ENCODE measurements at regions not wholly inside any gene's neighbourhood (a gene's known extent, or its start where the extent isn't known, plus 50 kb on each side); places are given as distances from the start of the nearest gene placed in this dataset.

DNA sequence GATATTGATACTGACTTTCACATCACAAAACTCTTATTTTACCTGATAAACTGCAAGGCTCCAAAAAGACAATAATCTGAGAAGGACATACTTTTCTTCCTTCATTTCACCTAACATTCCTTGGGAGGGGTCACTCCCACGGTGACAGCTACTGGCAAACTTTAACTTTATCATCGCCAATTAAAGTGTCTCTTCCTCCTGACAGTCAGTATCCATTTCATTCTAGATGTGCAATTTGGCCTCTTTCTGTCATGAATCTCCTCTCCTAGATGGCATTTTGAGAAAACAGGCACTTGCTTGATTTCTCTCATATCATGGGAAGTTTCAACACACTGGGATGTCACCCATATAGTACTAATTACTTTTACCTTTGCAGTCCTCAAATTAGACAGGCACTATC is 413.5 kb upstream of the CCNG1 start:
- TF ChIP-seq, protein P1, sequence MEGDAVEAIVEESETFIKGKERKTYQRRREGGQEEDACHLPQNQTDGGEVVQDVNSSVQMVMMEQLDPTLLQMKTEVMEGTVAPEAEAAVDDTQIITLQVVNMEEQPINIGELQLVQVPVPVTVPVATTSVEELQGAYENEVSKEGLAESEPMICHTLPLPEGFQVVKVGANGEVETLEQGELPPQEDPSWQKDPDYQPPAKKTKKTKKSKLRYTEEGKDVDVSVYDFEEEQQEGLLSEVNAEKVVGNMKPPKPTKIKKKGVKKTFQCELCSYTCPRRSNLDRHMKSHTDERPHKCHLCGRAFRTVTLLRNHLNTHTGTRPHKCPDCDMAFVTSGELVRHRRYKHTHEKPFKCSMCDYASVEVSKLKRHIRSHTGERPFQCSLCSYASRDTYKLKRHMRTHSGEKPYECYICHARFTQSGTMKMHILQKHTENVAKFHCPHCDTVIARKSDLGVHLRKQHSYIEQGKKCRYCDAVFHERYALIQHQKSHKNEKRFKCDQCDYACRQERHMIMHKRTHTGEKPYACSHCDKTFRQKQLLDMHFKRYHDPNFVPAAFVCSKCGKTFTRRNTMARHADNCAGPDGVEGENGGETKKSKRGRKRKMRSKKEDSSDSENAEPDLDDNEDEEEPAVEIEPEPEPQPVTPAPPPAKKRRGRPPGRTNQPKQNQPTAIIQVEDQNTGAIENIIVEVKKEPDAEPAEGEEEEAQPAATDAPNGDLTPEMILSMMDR (IDR thresholded peaks at IDR 0.05; ENCODE audit: unreplicated experiment): no peak
- intact Hi-C loops (cut with micrococcal nuclease): no loop called here
- no peak overlapping the region for H3K4me3 Mint-ChIP-seq (ENCODE audit: unreplicated experiment)
- no TSS peak for BruUV-seq (replicated peaks)
- ChIA-PET CTCF (interaction anchor here (0.6 kb wide), 1 partner anchor 15 kb away, joined by 4 read pairs; no protein-coding TSS in a partner anchor), POLR2A (no interaction called here)
- H3K27ac Mint-ChIP-seq (ENCODE audit: low read depth, unreplicated experiment): no peak overlapping the region
- no peak for DNase-seq (ENCODE audit: unreplicated experiment)
- H3K36me3 Mint-ChIP-seq (ENCODE audit: insufficient read depth, unreplicated experiment): no peaks in the 10 kb centered on the region
- H3K4me1 Mint-ChIP-seq (ENCODE audit: insufficient read depth, unreplicated experiment): no peaks in the 10 kb centered on the region
- peaks cover 16% of the 10 kb centered on the region for H3K27me3 Mint-ChIP-seq (ENCODE audit: insufficient read depth, unreplicated experiment)
- H3K9me3 Mint-ChIP-seq (ENCODE audit: unreplicated experiment): no peaks in the 10 kb centered on the region

DNA sequence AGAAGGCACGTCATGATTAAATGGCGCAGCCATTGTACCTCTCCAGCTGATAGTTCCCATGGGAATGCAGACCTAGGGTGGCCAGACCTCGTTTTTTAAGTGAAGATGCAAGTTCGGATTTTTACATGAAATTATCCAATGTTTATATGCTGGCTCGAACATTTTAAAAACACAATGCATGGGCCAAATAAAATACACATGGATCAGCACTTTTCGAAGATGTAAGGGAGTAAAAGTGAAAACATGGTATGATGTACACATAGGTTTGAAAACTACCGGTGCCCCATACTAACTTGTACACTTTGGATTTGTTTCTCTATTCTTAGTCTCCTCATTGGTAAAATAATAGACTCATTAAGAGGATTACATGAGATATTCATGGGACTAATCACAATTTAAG is 412.5 kb upstream of the CCNG1 start:
- ChIA-PET CTCF (no interaction called here), POLR2A (no interaction called here)
- DNase-seq (ENCODE audit: unreplicated experiment): no peak
- Mint-ChIP-seq H3K4me3 (ENCODE audit: unreplicated experiment) (no peak overlapping the region), H3K27me3 (ENCODE audit: insufficient read depth, unreplicated experiment) (peaks cover 16% of the 10 kb centered on the region), H3K4me1 (ENCODE audit: insufficient read depth, unreplicated experiment) (no peaks in the 10 kb centered on the region), H3K36me3 (ENCODE audit: insufficient read depth, unreplicated experiment) (no peaks in the 10 kb centered on the region), H3K27ac (ENCODE audit: low read depth, unreplicated experiment) (no peak overlapping the region), H3K9me3 (ENCODE audit: unreplicated experiment) (no peaks in the 10 kb centered on the region)
- TF ChIP-seq, protein P1 (IDR thresholded peaks at IDR 0.05; ENCODE audit: unreplicated experiment): no peak
- intact Hi-C loops (cut with micrococcal nuclease): no loop called here
- no TSS peak for BruUV-seq (replicated peaks)

DNA sequence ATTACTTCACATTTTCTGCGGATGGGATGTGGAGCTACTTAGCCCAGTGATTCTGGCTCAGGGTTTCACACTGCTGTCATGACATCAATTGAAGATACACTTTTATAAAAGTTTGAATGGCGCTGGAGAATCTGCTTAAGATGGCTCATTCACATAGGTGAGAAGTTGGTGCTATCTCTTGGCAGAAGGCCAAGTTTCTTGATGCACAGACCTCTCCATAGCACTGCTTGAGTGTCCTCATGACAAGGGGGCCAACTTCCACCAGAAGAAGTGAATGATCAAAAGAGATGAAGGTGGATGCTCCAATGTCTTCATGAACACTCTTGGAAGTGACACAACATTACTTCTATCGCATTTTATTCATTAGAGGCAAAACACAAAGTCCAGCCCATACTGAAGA is 403.7 kb upstream of the CCNG1 start:
- CTCF ChIA-PET: interaction anchor here (0.5 kb wide), 1 partner anchor 711 kb away, joined by 3 read pairs; no protein-coding TSS in a partner anchor
- H3K4me1 Mint-ChIP-seq (ENCODE audit: insufficient read depth, unreplicated experiment): no peaks in the 10 kb centered on the region
- no peak for DNase-seq (ENCODE audit: unreplicated experiment)
- H3K9me3 Mint-ChIP-seq (ENCODE audit: unreplicated experiment): no peaks in the 10 kb centered on the region
- intact Hi-C loops (cut with micrococcal nuclease): no loop called here
- H3K4me3 Mint-ChIP-seq (ENCODE audit: unreplicated experiment): no peak overlapping the region
- no peaks in the 10 kb centered on the region for H3K36me3 Mint-ChIP-seq (ENCODE audit: insufficient read depth, unreplicated experiment)
- TF ChIP-seq, protein P1 (IDR thresholded peaks at IDR 0.05; ENCODE audit: unreplicated experiment): no peak
- POLR2A ChIA-PET: no interaction called here
- H3K27ac Mint-ChIP-seq (ENCODE audit: low read depth, unreplicated experiment): no peak overlapping the region
- BruUV-seq (replicated peaks): no TSS peak
- H3K27me3 Mint-ChIP-seq (ENCODE audit: insufficient read depth, unreplicated experiment): no peaks in the 10 kb centered on the region

DNA sequence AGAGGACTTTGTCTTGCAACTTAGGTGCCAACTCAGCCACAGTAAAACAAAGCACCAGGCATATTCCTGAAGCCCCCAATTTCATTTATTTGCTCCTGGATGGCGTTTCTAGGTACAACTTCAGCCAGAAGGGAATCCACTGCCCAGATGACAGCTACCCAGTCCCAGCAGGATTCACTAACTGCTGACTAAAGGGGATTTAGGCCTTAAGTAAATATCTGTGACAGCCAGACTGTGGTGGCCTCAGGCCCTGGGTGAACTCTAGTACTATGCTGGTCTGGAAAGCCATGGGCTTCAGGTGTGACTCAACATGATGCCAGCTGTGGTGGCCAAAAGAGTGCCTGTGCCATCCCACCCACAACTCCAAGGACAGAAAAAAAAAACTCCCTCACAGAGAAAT is 396.1 kb upstream of the CCNG1 start:
- ChIA-PET CTCF (interaction anchor here (0.6 kb wide), 1 partner anchor 228 kb away, joined by 3 read pairs; no protein-coding TSS in a partner anchor), POLR2A (no interaction called here)
- TF ChIP-seq, protein P1 (IDR thresholded peaks at IDR 0.05; ENCODE audit: unreplicated experiment): no peak
- Mint-ChIP-seq H3K4me1 (ENCODE audit: insufficient read depth, unreplicated experiment) (no peaks in the 10 kb centered on the region), H3K36me3 (ENCODE audit: insufficient read depth, unreplicated experiment) (no peaks in the 10 kb centered on the region), H3K27ac (ENCODE audit: low read depth, unreplicated experiment) (no peak overlapping the region), H3K27me3 (ENCODE audit: insufficient read depth, unreplicated experiment) (peaks cover 45% of the 10 kb centered on the region), H3K4me3 (ENCODE audit: unreplicated experiment) (no peak overlapping the region), H3K9me3 (ENCODE audit: unreplicated experiment) (no peaks in the 10 kb centered on the region)
- BruUV-seq (replicated peaks): no TSS peak
- DNase-seq (ENCODE audit: unreplicated experiment): no peak
- intact Hi-C loops (cut with micrococcal nuclease): no loop called here

Measured in MCF 10A (cell line).